Fibroblast of lung (primary cell): ENCODE measurements at regions not wholly inside any gene's neighbourhood (a gene's known extent, or its start where the extent isn't known, plus 50 kb on each side); places are given as distances from the start of the nearest gene placed in this dataset.

Experiments used
- CTCF ChIP-seq, 2 donors: IDR thresholded peaks in 1 of 2; conservative IDR thresholded peaks in 1 of 2; 1 replicate in 1 of 2; 2 replicates in 1 of 2; pipeline ENCODE4 v1.5.1; 2011 to 2012; ENCODE audit warnings: low read length in 2 of 2, control low read depth in 1 of 2, inconsistent platforms in 1 of 2, low read depth in 1 of 2, mild to moderate bottlenecking in 1 of 2
- EZH2 ChIP-seq: IDR thresholded peaks from 2 replicates; pipeline ENCODE4 v1.5.1; 2012; ENCODE audit warnings: low read length, control low read depth, mild to moderate bottlenecking; ENCODE audit errors: missing control alignments

GRCh38 chr12:113734503-113734902 is 231.6 kb downstream of the RBM19 start:
- TF ChIP-seq CTCF (conservative IDR thresholded peaks at IDR 0.05 in 1 of 2, IDR thresholded peaks at IDR 0.05 in 1 of 2; ENCODE audit: low read depth in 1 of 2, low read length in 2 of 2): no peak
- no peak for TF ChIP-seq EZH2
